Activated naive CD4-positive, alpha-beta T cell treated with anti-CD3 and anti-CD28 coated beads, Interleukin-2, amount 50 U/mL, for 24 hours (primary cell): ENCODE measurements at regions not wholly inside any gene's neighbourhood (a gene's known extent, or its start where the extent isn't known, plus 50 kb on each side); places are given as distances from the start of the nearest gene placed in this dataset.
"Not testable (repeated sequence)": the region's sequence is repeated elsewhere in the genome, so short reads cannot be mapped to it uniquely, and the experiment has no call there.

Experiments used
- H3K27ac Mint-ChIP-seq: one replicate; pipeline ENCODE4 v1.8.0; 2021; ENCODE audit warnings: mild to moderate bottlenecking, mixed read lengths
- H3K27me3 Mint-ChIP-seq: one replicate; pipeline ENCODE4 v1.8.0; 2021; ENCODE audit warnings: mixed read lengths
- H3K36me3 Mint-ChIP-seq: one replicate; pipeline ENCODE4 v1.8.0; 2021; ENCODE audit warnings: mixed read lengths
- H3K4me1 Mint-ChIP-seq: one replicate; pipeline ENCODE4 v1.8.0; 2021; ENCODE audit warnings: mixed read lengths
- H3K4me3 Mint-ChIP-seq: one replicate; pipeline ENCODE4 v1.8.0; 2021; ENCODE audit warnings: mild to moderate bottlenecking, mixed read lengths
- H3K9me3 Mint-ChIP-seq: one replicate; pipeline ENCODE4 v1.8.0; 2021; ENCODE audit warnings: mixed read lengths

- no peak overlapping the region for H3K4me3 Mint-ChIP-seq
- H3K27ac Mint-ChIP-seq = no peak overlapping the region
- no peaks in the 10 kb centered on the region for H3K27me3 Mint-ChIP-seq
- no peaks in the 10 kb centered on the region for H3K9me3 Mint-ChIP-seq
- no peaks in the 10 kb centered on the region for H3K4me1 Mint-ChIP-seq
- H3K36me3 Mint-ChIP-seq = no peaks in the 10 kb centered on the region
Measured at GRCh38 chr10:65394502-65395297, 1531.1 kb upstream of the LRRTM3 start.

- Mint-ChIP-seq H3K36me3 (no peaks in the 10 kb centered on the region), H3K27me3 (no peaks in the 10 kb centered on the region), H3K9me3 (no peaks in the 10 kb centered on the region), H3K4me1 (no peaks in the 10 kb centered on the region), H3K27ac (no peak overlapping the region), H3K4me3 (no peak overlapping the region)
Measured at GRCh38 chr10:65395631-65396030, 1530.2 kb upstream of the LRRTM3 start.

DNA sequence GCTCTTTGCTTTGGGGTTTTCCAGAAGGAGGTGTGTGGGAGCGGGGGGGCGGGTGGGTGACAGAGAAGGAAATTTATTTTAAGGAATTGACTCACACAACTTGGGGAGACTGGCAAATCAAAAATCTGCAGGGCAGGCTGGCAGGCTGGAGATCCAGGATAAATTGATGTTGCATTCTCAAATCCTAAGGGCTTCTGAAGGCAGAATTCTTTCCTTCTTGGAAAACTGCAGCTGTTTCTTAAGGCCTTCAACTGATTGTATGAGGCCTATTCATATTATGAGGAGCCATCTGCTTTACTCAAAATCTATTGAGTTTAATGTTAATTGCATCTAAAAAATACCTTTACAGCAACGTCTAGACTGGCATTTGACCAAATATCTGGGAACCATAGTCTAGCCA lies 1528.8 kb upstream of the LRRTM3 start:
- Mint-ChIP-seq H3K9me3 (no peaks in the 10 kb centered on the region), H3K27ac (no peak overlapping the region), H3K36me3 (no peaks in the 10 kb centered on the region), H3K4me3 (no peak overlapping the region), H3K4me1 (no peaks in the 10 kb centered on the region), H3K27me3 (no peaks in the 10 kb centered on the region)

DNA sequence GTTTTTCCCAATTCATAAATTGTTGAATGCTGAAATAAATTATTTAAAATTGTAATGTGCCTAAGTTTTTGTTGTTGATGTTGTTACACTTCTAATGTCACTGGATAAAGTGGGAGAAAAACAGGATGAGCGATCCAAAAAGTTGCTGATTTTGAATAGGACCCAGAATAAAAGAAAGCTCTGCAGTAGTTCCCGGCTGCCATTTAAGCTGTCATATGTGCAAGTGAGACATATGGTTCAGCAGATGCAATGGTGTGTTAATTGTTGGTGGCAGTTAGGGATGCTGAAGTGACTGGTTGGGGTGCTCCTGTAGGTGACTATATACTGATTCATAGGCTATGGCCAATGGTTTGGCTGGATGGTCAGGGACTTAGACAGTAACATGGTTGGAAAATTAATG lies 1517.4 kb upstream of the LRRTM3 start:
- H3K27ac Mint-ChIP-seq = no peak overlapping the region
- no peaks in the 10 kb centered on the region for H3K27me3 Mint-ChIP-seq
- H3K9me3 Mint-ChIP-seq = no peaks in the 10 kb centered on the region
- H3K36me3 Mint-ChIP-seq = no peaks in the 10 kb centered on the region
- no peaks in the 10 kb centered on the region for H3K4me1 Mint-ChIP-seq
- no peak overlapping the region for H3K4me3 Mint-ChIP-seq

DNA sequence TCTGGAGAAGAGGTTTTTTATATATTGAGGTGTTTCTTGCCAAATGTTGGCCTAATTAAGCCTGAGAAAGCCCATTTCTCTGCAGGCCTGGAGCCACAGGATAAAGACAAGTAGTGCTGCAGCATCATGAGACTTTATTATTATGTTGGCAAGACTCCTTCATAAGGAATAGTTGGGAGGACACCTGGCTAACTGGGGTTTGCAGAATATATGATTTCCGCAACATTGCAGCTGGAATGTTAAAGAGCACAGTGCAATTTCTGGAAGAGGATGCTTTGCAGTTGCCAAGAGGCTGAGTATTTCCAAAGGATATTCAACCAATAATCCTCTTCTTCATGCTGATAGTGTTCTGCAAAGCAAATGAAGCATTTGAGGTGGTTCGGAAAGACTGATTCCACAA lies 1512.8 kb upstream of the LRRTM3 start:
- Mint-ChIP-seq H3K27me3 (no peaks in the 10 kb centered on the region), H3K36me3 (no peaks in the 10 kb centered on the region), H3K4me1 (no peaks in the 10 kb centered on the region), H3K27ac (no peak overlapping the region), H3K4me3 (no peak overlapping the region), H3K9me3 (no peaks in the 10 kb centered on the region)

DNA sequence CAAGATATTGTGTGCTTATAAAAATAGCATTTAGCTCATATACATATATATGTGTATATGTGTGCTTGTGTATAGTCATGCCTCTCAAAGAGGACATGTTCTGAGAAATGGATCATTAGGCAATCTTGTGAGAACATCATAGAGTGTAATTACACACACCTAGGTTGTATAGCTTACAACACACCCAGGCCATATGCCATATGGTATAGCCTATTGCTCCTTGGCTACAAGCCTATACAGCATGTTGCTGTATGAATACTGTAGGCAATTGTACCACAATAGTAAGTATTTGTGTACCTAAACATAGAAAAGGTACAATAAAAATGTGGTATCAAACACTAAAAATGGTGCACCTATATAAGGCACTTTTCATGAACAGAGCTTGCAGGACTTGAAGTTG lies 1510.5 kb upstream of the LRRTM3 start:
- Mint-ChIP-seq H3K36me3 (no peaks in the 10 kb centered on the region), H3K4me1 (no peaks in the 10 kb centered on the region), H3K27ac (no peak overlapping the region), H3K9me3 (no peaks in the 10 kb centered on the region), H3K4me3 (no peak overlapping the region), H3K27me3 (no peaks in the 10 kb centered on the region)

- H3K27ac Mint-ChIP-seq = no peak overlapping the region
- H3K4me1 Mint-ChIP-seq = no peaks in the 10 kb centered on the region
- H3K27me3 Mint-ChIP-seq = no peaks in the 10 kb centered on the region
- H3K4me3 Mint-ChIP-seq = no peak overlapping the region
- no peaks in the 10 kb centered on the region for H3K36me3 Mint-ChIP-seq
- H3K9me3 Mint-ChIP-seq = no peaks in the 10 kb centered on the region
Measured at GRCh38 chr10:65416094-65416493, 1509.7 kb upstream of the LRRTM3 start.

GRCh38 chr10:65419629-65420028 lies 1506.2 kb upstream of the LRRTM3 start:
- H3K4me1 Mint-ChIP-seq = no peaks in the 10 kb centered on the region
- H3K27ac Mint-ChIP-seq = no peak overlapping the region
- H3K36me3 Mint-ChIP-seq = no peaks in the 10 kb centered on the region
- no peak overlapping the region for H3K4me3 Mint-ChIP-seq
- H3K9me3 Mint-ChIP-seq = no peaks in the 10 kb centered on the region
- no peaks in the 10 kb centered on the region for H3K27me3 Mint-ChIP-seq

DNA sequence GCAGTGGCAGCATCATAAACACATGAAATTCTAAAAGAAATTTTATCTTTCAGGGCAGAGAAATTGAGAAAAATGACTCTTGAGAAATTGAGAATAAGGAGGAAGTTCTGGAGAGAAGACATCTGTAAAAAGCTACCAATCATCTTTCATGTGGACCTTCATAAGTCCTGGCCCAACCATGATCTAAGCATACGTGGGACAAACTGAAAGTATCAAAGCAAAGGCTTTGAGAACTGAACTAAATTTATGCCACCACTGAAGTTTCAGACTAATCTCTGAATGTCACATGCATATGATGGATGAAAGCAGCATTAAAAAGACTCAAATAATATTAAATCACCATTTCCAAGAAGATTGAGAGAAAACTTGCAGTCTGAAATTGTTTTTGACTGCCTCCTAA lies 1502.8 kb upstream of the LRRTM3 start:
- H3K4me3 Mint-ChIP-seq = no peak overlapping the region
- no peaks in the 10 kb centered on the region for H3K27me3 Mint-ChIP-seq
- peaks cover 5% of the 10 kb centered on the region for H3K9me3 Mint-ChIP-seq
- H3K4me1 Mint-ChIP-seq = no peaks in the 10 kb centered on the region
- H3K27ac Mint-ChIP-seq = no peak overlapping the region
- no peaks in the 10 kb centered on the region for H3K36me3 Mint-ChIP-seq

- H3K4me3 Mint-ChIP-seq, H3K4me1 Mint-ChIP-seq, H3K27me3 Mint-ChIP-seq, H3K9me3 Mint-ChIP-seq, H3K36me3 Mint-ChIP-seq, H3K27ac Mint-ChIP-seq: not testable (repeated sequence)
Measured at GRCh38 chr10:65429381-65429780, 1496.5 kb upstream of the LRRTM3 start.

DNA sequence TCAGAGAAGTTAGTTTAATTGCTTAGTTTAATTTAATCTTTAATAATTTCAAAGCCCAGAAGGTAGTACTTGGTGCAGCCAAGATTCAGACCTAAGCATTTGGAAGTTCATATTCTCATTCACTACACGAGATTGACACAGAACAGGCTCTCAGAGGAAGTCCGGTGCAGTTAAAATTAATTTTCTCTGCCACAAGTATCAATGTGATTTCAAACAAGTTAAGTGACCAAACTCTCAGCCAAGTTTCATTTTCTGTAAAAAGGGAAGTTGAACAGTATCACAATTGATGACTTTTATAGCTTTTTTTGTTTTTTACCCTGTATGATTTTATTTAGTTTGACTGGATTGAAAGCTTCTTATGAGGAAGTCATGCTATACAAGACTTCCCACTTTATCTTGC lies 1494.9 kb upstream of the LRRTM3 start:
- Mint-ChIP-seq H3K36me3 (no peaks in the 10 kb centered on the region), H3K4me1 (no peaks in the 10 kb centered on the region), H3K27me3 (no peaks in the 10 kb centered on the region), H3K9me3 (no peaks in the 10 kb centered on the region), H3K27ac (no peak overlapping the region), H3K4me3 (no peak overlapping the region)

- Mint-ChIP-seq H3K9me3 (peaks cover 24% of the 10 kb centered on the region), H3K36me3 (no peaks in the 10 kb centered on the region), H3K4me3 (no peak overlapping the region), H3K4me1 (no peaks in the 10 kb centered on the region), H3K27me3 (no peaks in the 10 kb centered on the region), H3K27ac (no peak overlapping the region)
Measured at GRCh38 chr10:65470986-65471385, 1454.8 kb upstream of the LRRTM3 start.

GRCh38 chr10:65482848-65483247 lies 1443.0 kb upstream of the LRRTM3 start:
- Mint-ChIP-seq H3K9me3 (peaks cover 3% of the 10 kb centered on the region), H3K27me3 (no peaks in the 10 kb centered on the region)

DNA sequence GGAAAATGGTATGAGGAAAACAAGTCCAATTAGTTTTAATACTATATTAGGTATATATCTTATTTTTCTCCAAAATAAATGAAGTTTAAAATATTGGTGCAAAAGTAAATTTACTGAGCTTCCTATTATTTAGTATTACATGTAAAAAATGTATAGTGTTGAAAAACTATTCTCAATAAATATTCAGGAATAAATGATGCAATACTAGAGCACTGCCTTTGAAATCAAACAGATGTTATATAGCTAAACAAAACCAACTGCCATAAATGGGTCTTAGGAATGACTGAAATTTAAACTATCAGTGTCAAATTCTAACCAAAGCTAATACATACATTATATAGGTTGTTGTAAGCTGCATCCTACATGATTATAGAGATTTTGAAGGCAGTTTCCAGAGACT lies 1434.0 kb upstream of the LRRTM3 start:
- Mint-ChIP-seq H3K4me1 (no peaks in the 10 kb centered on the region), H3K27me3 (no peaks in the 10 kb centered on the region), H3K36me3 (no peaks in the 10 kb centered on the region), H3K27ac (no peak overlapping the region), H3K9me3 (peaks cover 5% of the 10 kb centered on the region), H3K4me3 (no peak overlapping the region)

More at GRCh38 chr10:65482848-65483247, 1443.0 kb upstream of the LRRTM3 start:
- H3K36me3 Mint-ChIP-seq = no peaks in the 10 kb centered on the region
- H3K4me1 Mint-ChIP-seq = no peaks in the 10 kb centered on the region
- H3K27ac Mint-ChIP-seq = no peak overlapping the region
- H3K4me3 Mint-ChIP-seq = no peak overlapping the region

GRCh38 chr10:65496541-65496940 lies 1429.3 kb upstream of the LRRTM3 start:
- no peak overlapping the region for H3K4me3 Mint-ChIP-seq
- H3K4me1 Mint-ChIP-seq = no peaks in the 10 kb centered on the region
- no peak overlapping the region for H3K27ac Mint-ChIP-seq
- no peaks in the 10 kb centered on the region for H3K27me3 Mint-ChIP-seq
- no peaks in the 10 kb centered on the region for H3K36me3 Mint-ChIP-seq
- no peaks in the 10 kb centered on the region for H3K9me3 Mint-ChIP-seq

- no peak overlapping the region for H3K27ac Mint-ChIP-seq
- no peaks in the 10 kb centered on the region for H3K36me3 Mint-ChIP-seq
- no peak overlapping the region for H3K4me3 Mint-ChIP-seq
- H3K9me3 Mint-ChIP-seq = no peaks in the 10 kb centered on the region
- no peaks in the 10 kb centered on the region for H3K4me1 Mint-ChIP-seq
- H3K27me3 Mint-ChIP-seq = no peaks in the 10 kb centered on the region
Measured at GRCh38 chr10:65497837-65498236, 1428.0 kb upstream of the LRRTM3 start.

DNA sequence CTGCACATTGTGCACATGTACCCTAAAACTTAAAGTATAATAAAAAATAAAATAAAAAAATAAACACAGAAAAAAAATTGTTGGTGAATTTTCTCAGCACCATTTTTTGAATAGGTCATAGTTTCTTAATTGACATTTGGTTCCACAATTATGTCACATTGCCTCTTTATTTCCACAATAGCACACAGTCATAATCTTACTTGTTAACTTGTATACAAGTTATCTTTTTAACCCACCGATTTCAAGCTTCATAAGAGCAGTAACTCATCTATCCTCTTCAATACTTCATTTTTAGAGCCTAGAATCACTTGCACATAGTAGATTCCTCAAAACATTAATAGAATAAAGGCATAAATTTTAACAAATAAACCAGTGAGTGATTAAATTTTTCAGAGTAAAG lies 1425.1 kb upstream of the LRRTM3 start:
- no peaks in the 10 kb centered on the region for H3K9me3 Mint-ChIP-seq
- H3K27ac Mint-ChIP-seq = no peak overlapping the region

More for the DNA sequence above, 1425.1 kb upstream of the LRRTM3 start:
- H3K36me3 Mint-ChIP-seq = no peaks in the 10 kb centered on the region
- no peaks in the 10 kb centered on the region for H3K27me3 Mint-ChIP-seq
- H3K4me1 Mint-ChIP-seq = no peaks in the 10 kb centered on the region
- no peak overlapping the region for H3K4me3 Mint-ChIP-seq
